Spleen (tissue), 7 donors: ENCODE measurements at regions not wholly inside any gene's neighbourhood (a gene's known extent, or its start where the extent isn't known, plus 50 kb on each side); places are given as distances from the start of the nearest gene placed in this dataset.

Experiments used
- POLR2A ChIP-seq, 3 donors: fragments of 450-650 bp; IDR thresholded peaks; one replicate each; pipeline ENCODE4 v1.5.1; 2017; ENCODE audit warnings: antibody characterized with exemption in 3 of 3, mild to moderate bottlenecking in 1 of 3
- POLR2AphosphoS5 ChIP-seq, 3 donors: sonication (generic); formaldehyde crosslinking; IDR thresholded peaks; one replicate each; pipeline ENCODE4 v1.5.1; 2017; ENCODE audit warnings: antibody characterized with exemption in 3 of 3
- TF ChIP-seq, protein P1 (sequence below), 11 experiments: fragments of 200-600 bp in 7 of 11; fragments of 450-650 bp in 4 of 11; sonication (generic) in 4 of 11; IDR thresholded peaks in 8 of 11; conservative IDR thresholded peaks in 3 of 11; 1 replicate in 7 of 11; 2 replicates in 4 of 11; pipeline versions ENCODE4 v1.4.0 to v1.8.0; 2016 to 2021; ENCODE audit warnings: antibody characterized with exemption in 11 of 11, inconsistent platforms in 4 of 11, mild to moderate bottlenecking in 1 of 11
- donor health status: DM: no; HTN: no; CAD: no; lungs with moderate emphysema.
- donor health status: DM: no; HTN: no; CAD: no.
- donor health status: DM: no; HTN: no; CAD: no.

GRCh38 chr1:82160903-82161302, 360.2 kb downstream of the ADGRL2 start:
- TF ChIP-seq POLR2A (IDR thresholded peaks at IDR 0.05) (no peak), POLR2AphosphoS5 (IDR thresholded peaks at IDR 0.05) (no peak)
- TF ChIP-seq, protein P1, sequence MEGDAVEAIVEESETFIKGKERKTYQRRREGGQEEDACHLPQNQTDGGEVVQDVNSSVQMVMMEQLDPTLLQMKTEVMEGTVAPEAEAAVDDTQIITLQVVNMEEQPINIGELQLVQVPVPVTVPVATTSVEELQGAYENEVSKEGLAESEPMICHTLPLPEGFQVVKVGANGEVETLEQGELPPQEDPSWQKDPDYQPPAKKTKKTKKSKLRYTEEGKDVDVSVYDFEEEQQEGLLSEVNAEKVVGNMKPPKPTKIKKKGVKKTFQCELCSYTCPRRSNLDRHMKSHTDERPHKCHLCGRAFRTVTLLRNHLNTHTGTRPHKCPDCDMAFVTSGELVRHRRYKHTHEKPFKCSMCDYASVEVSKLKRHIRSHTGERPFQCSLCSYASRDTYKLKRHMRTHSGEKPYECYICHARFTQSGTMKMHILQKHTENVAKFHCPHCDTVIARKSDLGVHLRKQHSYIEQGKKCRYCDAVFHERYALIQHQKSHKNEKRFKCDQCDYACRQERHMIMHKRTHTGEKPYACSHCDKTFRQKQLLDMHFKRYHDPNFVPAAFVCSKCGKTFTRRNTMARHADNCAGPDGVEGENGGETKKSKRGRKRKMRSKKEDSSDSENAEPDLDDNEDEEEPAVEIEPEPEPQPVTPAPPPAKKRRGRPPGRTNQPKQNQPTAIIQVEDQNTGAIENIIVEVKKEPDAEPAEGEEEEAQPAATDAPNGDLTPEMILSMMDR (IDR thresholded peaks at IDR 0.05 in 8 of 11, conservative IDR thresholded peaks at IDR 0.05 in 3 of 11) = no peak
